Neural cell (in vitro differentiated cells): ENCODE measurements at regions not wholly inside any gene's neighbourhood (a gene's known extent, or its start where the extent isn't known, plus 50 kb on each side); places are given as distances from the start of the nearest gene placed in this dataset.

Experiments
- EZH2 ChIP-seq: fragments of 200-600, 300-800 bp; shearing (Covaris generic), sonication (generic); IDR thresholded peaks from 2 replicates; pipeline ENCODE4 v1.6.1; 2014; ENCODE audit warnings: antibody characterized with exemption, low read length, borderline replicate concordance, mild to moderate bottlenecking; ENCODE audit not compliant: insufficient read depth, poor library complexity, severe bottlenecking
- MXI1 ChIP-seq: fragments of 450-650 bp; conservative IDR thresholded peaks from 2 replicates; pipeline ENCODE4 v1.6.1; 2014; ENCODE audit warnings: antibody characterized with exemption, mild to moderate bottlenecking; ENCODE audit not compliant: poor library complexity, severe bottlenecking
- POLR2AphosphoS5 ChIP-seq: IDR thresholded peaks from 2 replicates; pipeline ENCODE4 v1.6.1; 2012
- SMC3 ChIP-seq: fragments of 450-650 bp; conservative IDR thresholded peaks from 2 replicates; pipeline ENCODE4 v1.6.1; 2014; ENCODE audit warnings: antibody characterized with exemption, mild to moderate bottlenecking, moderate library complexity; ENCODE audit not compliant: poor library complexity
- TAF1 ChIP-seq: IDR thresholded peaks from 2 replicates; pipeline ENCODE4 v1.6.1; 2012; ENCODE audit warnings: low read depth
- TF ChIP-seq, protein P1 (sequence below): fragments of 450-650 bp; IDR thresholded peaks from 2 replicates; pipeline ENCODE4 v1.5.1; 2014; ENCODE audit warnings: antibody characterized with exemption, mild to moderate bottlenecking, moderate library complexity; ENCODE audit not compliant: poor library complexity, severe bottlenecking
- TF ChIP-seq, protein P2 (sequence below): IDR thresholded peaks from 2 replicates; pipeline ENCODE4 v1.6.1; 2012; ENCODE audit warnings: borderline replicate concordance

DNA sequence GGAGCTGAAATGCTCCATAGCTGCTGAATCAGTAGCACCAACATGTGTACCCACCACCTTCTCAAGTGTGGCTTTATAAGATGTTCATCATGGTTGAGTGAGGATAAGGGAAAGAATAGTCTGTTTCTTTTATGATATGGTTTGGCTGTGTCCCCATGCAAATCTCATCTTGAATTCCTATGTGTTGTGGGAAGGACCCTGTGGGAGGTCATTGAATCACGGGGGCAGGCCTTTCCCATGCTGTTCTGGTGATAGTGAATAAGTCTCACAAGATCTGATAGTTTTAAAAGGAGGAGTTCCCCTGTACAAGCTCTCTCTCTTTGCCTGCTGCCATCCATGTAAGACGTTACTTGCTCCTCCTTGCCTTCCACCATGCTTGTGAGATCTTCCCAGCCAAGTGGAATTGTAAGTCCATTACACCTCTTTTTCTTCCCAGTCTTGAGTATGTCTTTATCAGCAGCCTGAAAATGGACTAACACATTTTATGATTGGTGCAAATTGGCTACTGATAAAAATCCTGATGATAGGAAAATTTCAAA is 799.9 kb downstream of the TNS3 start:
- TF ChIP-seq, protein P1, sequence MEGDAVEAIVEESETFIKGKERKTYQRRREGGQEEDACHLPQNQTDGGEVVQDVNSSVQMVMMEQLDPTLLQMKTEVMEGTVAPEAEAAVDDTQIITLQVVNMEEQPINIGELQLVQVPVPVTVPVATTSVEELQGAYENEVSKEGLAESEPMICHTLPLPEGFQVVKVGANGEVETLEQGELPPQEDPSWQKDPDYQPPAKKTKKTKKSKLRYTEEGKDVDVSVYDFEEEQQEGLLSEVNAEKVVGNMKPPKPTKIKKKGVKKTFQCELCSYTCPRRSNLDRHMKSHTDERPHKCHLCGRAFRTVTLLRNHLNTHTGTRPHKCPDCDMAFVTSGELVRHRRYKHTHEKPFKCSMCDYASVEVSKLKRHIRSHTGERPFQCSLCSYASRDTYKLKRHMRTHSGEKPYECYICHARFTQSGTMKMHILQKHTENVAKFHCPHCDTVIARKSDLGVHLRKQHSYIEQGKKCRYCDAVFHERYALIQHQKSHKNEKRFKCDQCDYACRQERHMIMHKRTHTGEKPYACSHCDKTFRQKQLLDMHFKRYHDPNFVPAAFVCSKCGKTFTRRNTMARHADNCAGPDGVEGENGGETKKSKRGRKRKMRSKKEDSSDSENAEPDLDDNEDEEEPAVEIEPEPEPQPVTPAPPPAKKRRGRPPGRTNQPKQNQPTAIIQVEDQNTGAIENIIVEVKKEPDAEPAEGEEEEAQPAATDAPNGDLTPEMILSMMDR, result no peak
- TF ChIP-seq, protein P2, sequence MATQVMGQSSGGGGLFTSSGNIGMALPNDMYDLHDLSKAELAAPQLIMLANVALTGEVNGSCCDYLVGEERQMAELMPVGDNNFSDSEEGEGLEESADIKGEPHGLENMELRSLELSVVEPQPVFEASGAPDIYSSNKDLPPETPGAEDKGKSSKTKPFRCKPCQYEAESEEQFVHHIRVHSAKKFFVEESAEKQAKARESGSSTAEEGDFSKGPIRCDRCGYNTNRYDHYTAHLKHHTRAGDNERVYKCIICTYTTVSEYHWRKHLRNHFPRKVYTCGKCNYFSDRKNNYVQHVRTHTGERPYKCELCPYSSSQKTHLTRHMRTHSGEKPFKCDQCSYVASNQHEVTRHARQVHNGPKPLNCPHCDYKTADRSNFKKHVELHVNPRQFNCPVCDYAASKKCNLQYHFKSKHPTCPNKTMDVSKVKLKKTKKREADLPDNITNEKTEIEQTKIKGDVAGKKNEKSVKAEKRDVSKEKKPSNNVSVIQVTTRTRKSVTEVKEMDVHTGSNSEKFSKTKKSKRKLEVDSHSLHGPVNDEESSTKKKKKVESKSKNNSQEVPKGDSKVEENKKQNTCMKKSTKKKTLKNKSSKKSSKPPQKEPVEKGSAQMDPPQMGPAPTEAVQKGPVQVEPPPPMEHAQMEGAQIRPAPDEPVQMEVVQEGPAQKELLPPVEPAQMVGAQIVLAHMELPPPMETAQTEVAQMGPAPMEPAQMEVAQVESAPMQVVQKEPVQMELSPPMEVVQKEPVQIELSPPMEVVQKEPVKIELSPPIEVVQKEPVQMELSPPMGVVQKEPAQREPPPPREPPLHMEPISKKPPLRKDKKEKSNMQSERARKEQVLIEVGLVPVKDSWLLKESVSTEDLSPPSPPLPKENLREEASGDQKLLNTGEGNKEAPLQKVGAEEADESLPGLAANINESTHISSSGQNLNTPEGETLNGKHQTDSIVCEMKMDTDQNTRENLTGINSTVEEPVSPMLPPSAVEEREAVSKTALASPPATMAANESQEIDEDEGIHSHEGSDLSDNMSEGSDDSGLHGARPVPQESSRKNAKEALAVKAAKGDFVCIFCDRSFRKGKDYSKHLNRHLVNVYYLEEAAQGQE, result no peak
- TF ChIP-seq SMC3, result no peak
- no peak for TF ChIP-seq POLR2AphosphoS5
- TF ChIP-seq MXI1, result no peak
- TF ChIP-seq EZH2, result no peak
- TF ChIP-seq TAF1, result no peak
